Kidney epithelial cell (primary cell): ENCODE measurements at regions not wholly inside any gene's neighbourhood (a gene's known extent, or its start where the extent isn't known, plus 50 kb on each side); places are given as distances from the start of the nearest gene placed in this dataset.
"Not testable (repeated sequence)": the region's sequence is repeated elsewhere in the genome, so short reads cannot be mapped to it uniquely, and the experiment has no call there.

Source experiments
- DNase-seq: peaks from one replicate; pipeline ENCODE4 v3.0.0-alpha.2; 2010; ENCODE audit warnings: low read depth
- H3K27me3 ChIP-seq: 2 replicates; pipeline ENCODE4 v1.6.0; 2011; ENCODE audit warnings: low read length; ENCODE audit not compliant: control insufficient read depth, insufficient read depth
- H3K36me3 ChIP-seq: 2 replicates; pipeline ENCODE4 v1.5.1; 2011; ENCODE audit warnings: low read length; ENCODE audit not compliant: control insufficient read depth, insufficient read depth
- H3K4me3 ChIP-seq: 2 replicates; pipeline ENCODE4 v1.5.1; 2011; ENCODE audit warnings: low read depth, mild to moderate bottlenecking, control low read depth, low read length
- TF ChIP-seq, protein P1 (sequence below): IDR thresholded peaks from 2 replicates; pipeline ENCODE4 v1.5.1; 2011; ENCODE audit warnings: mild to moderate bottlenecking, moderate library complexity, low read length, control low read depth, inconsistent platforms; ENCODE audit not compliant: insufficient read depth, poor library complexity, severe bottlenecking

GRCh38 chr20:53779822-53780221 is 186.2 kb upstream of the ZNF217 start:
- Histone ChIP-seq H3K36me3 (no peaks in the 10 kb centered on the region), H3K4me3 (no peak overlapping the region), H3K27me3 (no peaks in the 10 kb centered on the region)
- TF ChIP-seq, protein P1, sequence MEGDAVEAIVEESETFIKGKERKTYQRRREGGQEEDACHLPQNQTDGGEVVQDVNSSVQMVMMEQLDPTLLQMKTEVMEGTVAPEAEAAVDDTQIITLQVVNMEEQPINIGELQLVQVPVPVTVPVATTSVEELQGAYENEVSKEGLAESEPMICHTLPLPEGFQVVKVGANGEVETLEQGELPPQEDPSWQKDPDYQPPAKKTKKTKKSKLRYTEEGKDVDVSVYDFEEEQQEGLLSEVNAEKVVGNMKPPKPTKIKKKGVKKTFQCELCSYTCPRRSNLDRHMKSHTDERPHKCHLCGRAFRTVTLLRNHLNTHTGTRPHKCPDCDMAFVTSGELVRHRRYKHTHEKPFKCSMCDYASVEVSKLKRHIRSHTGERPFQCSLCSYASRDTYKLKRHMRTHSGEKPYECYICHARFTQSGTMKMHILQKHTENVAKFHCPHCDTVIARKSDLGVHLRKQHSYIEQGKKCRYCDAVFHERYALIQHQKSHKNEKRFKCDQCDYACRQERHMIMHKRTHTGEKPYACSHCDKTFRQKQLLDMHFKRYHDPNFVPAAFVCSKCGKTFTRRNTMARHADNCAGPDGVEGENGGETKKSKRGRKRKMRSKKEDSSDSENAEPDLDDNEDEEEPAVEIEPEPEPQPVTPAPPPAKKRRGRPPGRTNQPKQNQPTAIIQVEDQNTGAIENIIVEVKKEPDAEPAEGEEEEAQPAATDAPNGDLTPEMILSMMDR = no peak
- DNase-seq = no peak

DNA sequence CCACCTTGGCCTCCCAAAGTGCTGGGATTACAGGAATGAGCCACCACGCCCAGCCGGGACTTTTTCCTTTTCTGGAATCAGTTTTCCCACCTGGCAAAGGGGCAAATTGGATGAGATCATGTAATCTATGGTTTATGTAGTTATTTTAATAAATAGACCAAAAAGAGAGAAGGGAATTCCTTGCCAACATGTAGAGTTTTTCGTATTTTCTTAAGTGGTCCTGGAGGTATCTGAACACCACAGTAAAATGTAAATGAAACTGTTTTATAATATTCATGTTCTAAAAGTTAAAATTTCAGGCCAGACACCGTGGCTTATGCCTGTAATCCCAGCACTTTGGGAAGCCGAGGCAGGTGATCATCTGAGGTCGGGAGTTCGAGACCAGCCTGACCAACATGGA is 185.1 kb upstream of the ZNF217 start:
- Histone ChIP-seq H3K27me3 (no peaks in the 10 kb centered on the region), H3K36me3 (no peaks in the 10 kb centered on the region), H3K4me3 (no peak overlapping the region)
- DNase-seq = no peak
- TF ChIP-seq, protein P1 = no peak

DNA sequence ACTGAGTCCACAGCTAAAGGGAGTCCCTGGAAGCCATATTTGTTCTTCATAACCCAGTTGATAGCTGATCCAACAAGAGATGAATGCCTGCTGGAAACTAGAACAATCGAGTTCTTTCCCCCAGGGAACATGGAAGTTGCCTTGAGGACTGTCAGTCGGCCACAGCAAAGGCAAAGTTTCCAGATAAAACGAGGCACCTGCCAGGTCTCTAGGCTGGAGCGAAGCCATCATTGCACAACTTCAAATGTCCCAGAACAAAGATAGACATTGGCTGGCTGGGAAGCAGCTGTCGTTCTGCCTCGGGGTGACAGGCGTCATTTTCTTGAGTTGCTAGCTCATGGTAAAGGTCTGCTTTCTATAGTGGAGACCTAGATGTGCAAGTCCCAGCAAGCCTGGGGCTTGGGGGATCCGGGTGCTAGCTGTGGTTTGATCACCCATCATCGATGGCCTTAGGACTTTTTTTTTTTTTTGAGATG is 184.4 kb upstream of the ZNF217 start:
- Histone ChIP-seq H3K4me3 (no peak overlapping the region), H3K27me3 (no peaks in the 10 kb centered on the region), H3K36me3 (no peaks in the 10 kb centered on the region)
- DNase-seq = no peak
- TF ChIP-seq, protein P1 = no peak

DNA sequence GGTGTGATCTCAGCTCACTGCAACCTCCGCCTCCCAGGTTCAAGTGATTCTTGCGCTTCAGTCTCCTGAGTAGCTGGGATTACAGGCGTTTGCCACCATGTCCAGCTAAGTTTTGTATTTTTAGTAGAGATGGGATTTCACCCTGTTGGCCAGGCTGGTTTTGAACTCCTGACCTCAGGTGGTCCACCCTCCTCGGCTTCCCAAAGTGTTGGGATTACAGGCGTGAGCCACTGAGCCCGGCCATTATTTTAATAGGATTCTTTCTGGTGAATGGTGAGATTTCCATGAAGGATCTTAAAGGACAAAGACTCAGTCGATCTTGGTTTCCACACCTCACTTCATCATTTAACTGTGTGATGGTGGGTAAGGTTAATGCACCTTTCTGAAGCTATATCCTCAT is 183.8 kb upstream of the ZNF217 start:
- not testable (repeated sequence) for H3K27me3 ChIP-seq, DNase-seq, H3K36me3 ChIP-seq, H3K4me3 ChIP-seq

- TF ChIP-seq, protein P1 = no peak
- Histone ChIP-seq H3K36me3 (no peaks in the 10 kb centered on the region), H3K27me3 (no peaks in the 10 kb centered on the region), H3K4me3 (no peak overlapping the region)
- DNase-seq = no peak
Measured at GRCh38 chr20:53776858-53777257, 183.2 kb upstream of the ZNF217 start.

GRCh38 chr20:53774461-53775203 is 181.0 kb upstream of the ZNF217 start:
- peak; percentile 72 for DNase-seq
- Histone ChIP-seq H3K4me3 (no peak overlapping the region), H3K27me3 (no peaks in the 10 kb centered on the region), H3K36me3 (no peaks in the 10 kb centered on the region)
- TF ChIP-seq, protein P1 = no peak
